ENCODE measurements at regions not wholly inside any gene's neighbourhood (a gene's known extent, or its start where the extent isn't known, plus 50 kb on each side); places are given as distances from the start of the nearest gene placed in this dataset.
"Not testable (repeated sequence)": the region's sequence is repeated elsewhere in the genome, so short reads cannot be mapped to it uniquely, and the experiment has no call there.

DNA sequence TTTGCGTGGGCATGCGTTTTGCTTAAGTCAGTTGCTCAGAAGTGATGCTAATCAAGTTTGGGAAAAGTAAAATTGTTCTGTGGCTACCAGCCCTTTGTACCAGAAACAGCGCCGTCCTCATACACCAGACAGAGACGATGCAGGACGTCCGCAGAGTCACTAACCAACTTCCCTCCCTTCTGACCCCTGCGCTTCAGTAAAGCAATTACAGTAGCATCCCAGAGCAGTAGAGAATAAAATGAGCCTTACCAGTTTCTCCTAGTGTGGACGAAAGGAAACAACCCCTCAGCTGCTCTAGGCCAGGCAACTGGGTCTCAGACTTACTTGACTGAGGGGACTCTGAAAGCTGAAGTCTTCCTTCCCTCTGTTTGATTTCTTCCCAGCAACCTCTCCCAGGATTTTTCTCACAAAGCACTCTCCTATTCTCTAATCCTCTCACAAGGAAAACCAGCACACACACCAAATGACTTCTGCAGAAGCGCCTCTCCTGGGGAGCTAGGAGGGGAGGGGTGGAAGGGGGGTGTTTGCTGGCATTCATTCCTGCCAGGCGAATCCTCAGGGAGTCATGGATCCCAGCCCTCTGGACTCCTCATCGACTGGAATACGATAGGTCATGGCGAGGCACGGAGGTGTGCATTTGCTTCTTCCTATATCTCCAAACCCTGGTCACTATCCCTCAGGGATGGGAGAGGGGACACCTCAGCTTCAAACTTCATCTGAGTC lies 56.0 kb upstream of the MID1 start:
- DNase-seq (ENCODE audit: low read depth in 2 of 2): no peak

DNA sequence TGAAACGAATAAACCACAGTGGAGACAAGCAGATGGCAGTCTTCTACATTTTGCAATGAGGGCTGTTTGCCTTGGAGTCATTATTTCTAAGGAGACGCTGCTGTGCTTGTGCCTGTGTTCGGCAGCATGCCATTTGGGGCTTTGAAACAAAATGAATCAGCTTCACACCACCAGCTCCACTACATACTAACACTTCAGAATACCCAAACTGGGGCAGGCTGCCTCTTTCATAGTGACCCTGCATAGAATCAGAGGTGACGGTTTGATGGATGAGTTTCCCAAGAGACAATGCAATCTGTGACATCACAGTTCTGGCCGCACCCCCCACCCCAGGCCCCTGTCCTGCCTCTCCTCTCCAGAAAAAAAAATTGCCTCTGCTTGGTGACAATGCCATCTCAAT lies 57.1 kb upstream of the MID1 start:
- DNase-seq (ENCODE audit: low read depth in 2 of 2): no peak

DNA sequence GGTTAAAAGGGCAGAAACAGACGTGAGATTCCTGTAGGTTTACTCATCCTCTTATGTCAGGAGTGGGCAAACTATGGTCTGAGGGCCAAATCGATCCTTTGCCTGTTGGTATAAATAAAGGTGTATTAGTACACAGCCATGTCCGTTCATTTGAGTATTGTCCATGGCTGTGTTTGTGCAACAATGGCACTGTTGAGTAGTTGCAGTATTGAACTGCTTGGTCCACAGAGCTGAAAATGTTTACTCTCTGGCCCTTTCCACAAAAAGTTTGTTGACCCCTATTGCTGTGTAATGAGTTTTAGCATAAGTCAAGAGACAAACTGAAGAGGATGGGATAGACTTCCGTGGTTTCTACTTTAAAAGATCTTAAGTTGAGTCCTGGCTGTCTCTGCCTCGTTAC lies 59.0 kb upstream of the MID1 start:
- no peak for DNase-seq (ENCODE audit: low read depth in 2 of 2)

DNA sequence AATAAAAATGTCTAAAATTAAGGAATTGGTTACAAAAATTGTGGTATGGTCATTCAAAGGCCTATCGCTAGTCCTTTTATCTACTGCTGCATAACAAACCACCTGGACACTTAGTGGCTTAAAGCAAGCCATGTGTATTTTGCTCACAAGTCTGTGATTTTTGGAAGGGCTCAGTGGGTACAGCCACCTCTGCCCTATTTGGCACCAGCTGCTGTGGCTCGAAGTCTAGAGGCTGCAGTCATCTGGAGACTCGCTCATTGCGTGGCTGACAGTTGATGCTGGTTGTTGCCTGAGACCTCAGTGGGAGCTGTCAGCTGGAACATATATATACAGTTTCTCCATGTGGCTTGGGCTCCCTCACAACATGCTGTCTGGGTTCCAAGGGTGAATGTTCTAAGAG lies 60.8 kb upstream of the MID1 start:
- no peak for DNase-seq (ENCODE audit: low read depth in 2 of 2)

DNA sequence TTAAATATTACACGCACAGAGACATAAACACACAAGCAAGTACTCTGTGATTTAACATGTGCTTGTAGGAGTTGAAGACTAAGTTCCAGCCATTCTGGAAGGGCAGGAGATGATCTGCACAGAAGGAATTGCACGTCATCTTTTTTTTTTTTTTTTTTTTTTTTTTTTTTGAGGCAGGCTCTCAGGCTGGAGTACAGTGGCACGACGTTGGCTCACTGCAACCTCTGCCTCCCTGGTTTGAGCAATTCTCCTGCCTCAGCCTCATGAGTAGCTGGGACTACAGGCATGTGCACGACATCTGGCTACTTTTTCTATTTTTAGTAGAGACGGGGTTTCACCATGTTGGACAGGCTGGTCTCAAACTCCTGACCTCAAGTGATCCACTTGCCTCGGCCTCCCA lies 63.2 kb upstream of the MID1 start:
- not testable (repeated sequence) for DNase-seq (ENCODE audit: low read depth in 2 of 2)

DNA sequence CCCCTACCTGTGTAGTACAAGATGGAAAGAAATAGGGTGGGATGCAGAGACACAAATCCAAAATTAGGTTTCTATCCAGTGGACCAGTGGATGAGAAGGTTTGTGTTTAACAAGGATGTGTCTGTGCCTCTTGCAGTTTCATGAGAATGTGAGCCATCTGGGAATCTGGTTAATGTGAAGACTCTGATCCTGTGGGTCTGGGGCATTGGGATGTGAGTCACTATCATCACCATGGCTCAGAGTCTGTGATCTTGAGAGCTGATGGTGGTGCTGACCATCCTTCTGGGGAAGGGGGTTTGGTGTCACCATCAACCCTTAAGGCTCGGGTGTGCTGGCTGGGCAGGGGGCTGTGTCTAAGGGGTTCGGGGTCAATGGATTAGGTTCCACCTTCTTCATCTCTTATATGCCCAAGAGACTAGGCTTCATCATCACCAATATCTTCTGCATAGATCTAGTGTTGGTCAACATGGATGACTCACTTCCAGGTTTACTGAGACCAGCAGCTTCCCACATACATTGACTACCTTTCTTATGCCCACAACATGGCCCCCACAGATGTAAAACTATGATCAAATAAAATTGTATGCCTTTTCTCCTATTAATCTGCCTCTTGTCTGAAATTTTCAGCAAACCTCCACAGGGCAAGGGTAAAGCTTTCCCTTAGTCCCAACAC lies 65.7 kb upstream of the MID1 start:
- DNase-seq (ENCODE audit: low read depth in 2 of 2): no peak

DNA sequence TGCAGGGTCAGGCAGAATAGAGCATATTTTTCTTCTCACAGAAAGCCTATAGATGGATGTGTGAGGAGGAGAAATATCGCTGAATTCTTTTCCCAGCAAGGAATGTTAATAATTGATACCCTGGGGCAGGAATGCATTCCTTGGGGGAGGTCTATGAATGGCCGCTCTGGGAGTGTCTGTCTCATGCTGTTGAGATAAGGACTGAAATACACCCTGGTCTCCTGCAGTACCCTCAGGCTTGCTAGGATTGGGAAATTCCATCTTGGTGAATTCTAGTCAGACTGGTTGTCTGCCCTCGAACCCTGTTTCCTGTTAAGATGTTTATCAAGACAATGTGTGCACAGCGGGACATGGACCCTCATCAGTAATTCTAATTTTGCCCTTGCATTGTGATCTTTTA lies 71.4 kb upstream of the MID1 start:
- not testable (repeated sequence) for DNase-seq (ENCODE audit: low read depth in 2 of 2)

DNA sequence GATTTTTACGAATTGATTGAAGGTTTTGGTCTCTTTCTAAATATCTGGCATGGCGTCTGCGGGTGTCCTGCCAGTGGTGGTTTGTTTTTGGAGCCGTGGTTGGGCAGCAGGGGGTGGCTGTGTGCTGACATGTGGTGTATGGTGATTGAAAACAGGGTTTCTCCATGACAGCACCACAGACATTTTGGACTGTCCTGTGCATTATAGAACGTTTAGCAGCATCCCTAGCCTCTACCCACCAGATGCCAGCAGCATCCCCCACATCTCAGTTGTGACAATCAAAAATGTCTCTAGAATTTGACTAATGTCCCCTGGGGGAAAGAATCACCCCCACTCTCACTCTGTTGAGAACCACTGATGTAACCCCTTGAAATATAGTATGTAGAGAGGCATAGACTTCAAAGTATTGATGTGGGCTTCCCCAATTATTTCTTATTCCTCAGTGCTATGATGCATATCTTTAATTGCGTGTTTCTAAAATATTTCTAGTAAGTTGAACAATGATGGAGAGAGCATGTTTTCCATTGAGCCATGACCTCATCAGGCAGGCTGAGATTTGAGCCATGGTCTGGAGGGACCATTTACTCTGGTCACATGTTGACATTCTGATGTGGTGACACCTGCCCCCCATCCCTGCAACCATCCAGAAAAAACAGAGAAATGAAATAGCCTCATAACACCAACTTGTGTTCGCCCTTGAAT lies 77.4 kb upstream of the MID1 start:
- DNase-seq (ENCODE audit: low read depth in 2 of 2): no peak

DNA sequence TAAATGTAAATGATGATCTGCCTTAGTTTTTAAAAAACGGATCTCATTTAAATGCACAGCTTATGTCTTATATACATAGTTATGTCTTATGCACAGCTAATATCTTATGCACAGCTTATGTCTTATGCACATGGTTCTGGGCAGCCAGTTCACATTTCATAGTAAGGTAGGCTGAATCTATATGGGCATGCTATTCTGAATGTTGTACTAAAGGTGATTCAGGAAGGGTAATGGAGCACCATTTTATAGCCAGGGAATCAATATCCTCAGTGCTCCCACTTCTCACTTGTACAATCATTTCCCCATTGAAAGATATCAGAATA lies 77.9 kb upstream of the MID1 start:
- no peak for DNase-seq (ENCODE audit: low read depth in 2 of 2)

DNA sequence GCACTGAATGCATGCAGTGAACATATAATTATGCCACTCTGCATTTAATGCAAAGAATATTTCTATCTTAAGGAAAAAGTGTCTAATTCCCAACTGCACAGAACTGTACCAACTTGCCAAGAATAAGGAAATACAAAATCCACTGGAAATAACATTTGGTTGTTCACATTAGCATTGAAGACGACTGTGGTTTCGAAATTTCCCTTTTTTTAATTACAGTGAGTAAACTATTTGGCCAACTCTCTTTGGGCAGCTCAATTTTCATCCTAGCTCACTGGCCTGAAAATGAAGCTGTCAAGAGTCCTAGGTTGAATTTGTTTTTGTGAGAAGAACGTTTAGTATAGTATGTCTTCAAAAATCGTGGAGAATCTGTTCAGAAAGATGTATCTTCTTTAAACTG lies 81.6 kb upstream of the MID1 start:
- no peak for DNase-seq (ENCODE audit: low read depth in 2 of 2)

DNA sequence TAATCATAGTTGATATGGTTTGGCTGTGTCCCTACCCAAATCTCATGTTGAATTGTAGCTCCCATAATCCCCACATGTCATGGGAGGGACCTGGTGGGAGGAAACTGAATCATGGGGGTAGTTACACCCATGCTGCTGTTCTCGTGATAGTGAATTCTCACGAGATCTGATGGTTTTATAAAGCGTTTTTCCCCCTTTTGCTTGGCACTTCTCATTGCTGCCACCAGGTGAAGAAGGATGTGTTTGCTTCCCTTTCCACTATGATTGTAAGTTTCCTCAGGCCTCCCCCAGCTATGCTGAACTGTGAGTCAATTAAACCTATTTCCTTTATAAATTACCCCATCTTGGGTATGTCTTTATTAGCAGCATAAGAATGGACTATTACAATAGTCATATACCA lies 86.0 kb upstream of the MID1 start:
- DNase-seq (ENCODE audit: low read depth in 2 of 2): not testable (repeated sequence)

DNA sequence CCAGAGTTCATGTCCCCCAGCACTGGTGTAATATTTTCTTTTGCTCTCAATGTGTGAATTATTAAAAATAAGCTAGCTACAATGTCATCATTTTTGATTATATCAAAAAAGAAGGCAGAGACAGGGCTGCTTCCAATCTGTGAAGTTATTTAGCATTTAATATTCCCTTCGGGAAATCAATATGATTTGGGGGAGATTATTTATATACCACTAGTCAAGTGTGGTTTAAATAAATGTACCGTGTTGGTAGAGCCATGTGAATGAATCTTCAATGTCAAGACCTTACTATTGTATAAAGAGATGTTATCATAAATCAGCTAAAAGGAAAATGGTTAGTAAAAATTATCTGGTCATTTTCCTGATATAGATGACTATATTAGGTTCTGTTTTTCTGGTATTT lies 87.4 kb upstream of the MID1 start:
- DNase-seq (ENCODE audit: low read depth in 2 of 2): no peak

DNA sequence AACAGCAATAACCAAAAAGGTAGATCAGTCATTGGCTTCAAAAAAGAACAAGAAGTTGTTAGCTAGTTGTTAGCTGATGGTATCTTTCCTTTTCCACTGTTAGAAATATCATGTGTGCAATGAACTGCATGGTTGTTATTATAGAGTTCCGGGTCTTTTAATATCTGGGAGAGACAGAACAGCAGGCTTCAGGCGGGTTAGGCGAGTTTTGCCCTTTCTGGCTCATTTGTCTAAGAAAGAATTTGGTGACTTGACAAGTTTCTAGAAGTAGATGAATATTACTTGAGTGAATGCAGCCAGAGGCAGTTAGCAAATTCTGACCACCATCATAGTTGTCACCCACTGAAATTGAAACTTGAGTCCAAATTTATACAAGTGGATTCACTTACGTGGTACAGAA lies 88.9 kb upstream of the MID1 start:
- no peak for DNase-seq (ENCODE audit: low read depth in 2 of 2)

DNA sequence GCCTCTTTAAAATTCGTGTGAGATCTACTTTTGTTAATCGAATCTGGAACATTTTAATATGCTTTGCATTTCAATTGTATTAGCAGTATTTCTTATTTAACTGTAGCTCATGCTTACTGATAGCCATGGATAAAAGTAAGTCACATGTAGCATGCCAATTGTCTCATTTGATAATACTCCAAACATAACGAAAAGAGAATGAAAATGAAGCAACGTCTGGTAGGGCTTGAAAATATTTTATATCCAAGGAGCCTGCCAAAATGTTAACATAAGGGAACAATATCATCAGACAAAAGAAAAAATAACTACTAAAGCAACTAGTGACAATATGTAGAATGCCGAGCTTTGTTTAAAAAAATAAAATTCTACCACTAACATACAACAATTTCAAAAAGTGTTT lies 94.1 kb upstream of the MID1 start:
- no peak for DNase-seq (ENCODE audit: low read depth in 2 of 2)

DNA sequence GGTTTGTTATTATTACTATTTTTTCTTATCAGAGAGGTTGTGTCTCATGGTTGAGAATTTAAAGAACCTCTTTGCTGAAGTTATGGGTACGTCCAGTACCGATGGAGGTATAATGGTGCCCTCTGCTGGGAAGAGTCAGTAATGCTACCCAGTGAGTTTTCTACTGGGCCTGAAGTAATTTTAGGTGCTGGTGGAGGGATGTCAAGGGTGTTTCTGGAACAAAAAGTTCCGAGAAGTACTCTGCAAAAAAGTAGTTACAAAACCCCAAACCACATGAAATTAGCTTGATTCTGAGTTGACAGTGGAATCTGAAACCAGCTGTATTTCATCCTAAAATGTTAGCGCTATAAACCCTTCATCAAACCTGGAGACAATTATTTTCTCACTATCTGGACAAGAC lies 102.5 kb upstream of the MID1 start:
- peak in 1 of 2 donors; percentile 10 for DNase-seq (ENCODE audit: low read depth in 2 of 2)

DNA sequence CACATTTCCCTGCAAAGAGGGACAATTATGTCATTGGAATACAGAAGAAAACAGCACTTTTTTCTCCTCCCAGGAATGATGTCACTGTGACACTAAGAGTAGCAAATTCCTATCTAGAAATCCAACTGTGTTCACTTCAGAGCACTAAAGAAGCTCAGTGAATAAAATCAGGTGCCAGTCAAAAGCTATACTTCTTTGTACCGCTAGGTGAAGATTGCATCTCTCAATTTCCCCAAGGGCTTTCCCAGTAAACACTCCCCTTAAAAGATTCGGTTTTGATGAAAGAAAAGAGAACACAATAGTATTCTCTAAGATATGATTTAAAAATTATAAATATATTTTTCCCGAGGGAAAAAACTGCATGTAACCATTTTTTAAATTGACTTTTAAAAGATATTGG lies 104.7 kb upstream of the MID1 start:
- DNase-seq (ENCODE audit: low read depth in 2 of 2): no peak

DNA sequence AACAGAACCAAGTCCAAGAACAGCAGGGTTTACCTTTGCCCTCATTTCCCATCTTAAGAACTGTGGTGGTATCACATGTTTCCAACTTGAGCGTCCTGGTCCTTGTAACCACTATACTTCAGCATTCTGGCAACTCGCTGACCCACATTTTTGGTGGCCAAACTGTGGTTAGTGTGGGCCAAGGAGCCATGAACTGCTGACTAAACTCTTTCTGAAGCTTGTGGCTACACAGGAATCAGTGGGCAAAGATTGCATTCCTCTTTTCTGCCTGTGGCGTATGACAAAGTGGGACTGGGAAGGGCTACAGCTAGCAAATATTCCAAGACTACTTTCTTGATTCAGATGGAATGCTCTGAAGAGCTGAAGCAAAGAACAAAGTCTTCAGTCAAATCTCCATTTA lies 106.3 kb upstream of the MID1 start:
- no peak for DNase-seq (ENCODE audit: low read depth in 2 of 2)

DNA sequence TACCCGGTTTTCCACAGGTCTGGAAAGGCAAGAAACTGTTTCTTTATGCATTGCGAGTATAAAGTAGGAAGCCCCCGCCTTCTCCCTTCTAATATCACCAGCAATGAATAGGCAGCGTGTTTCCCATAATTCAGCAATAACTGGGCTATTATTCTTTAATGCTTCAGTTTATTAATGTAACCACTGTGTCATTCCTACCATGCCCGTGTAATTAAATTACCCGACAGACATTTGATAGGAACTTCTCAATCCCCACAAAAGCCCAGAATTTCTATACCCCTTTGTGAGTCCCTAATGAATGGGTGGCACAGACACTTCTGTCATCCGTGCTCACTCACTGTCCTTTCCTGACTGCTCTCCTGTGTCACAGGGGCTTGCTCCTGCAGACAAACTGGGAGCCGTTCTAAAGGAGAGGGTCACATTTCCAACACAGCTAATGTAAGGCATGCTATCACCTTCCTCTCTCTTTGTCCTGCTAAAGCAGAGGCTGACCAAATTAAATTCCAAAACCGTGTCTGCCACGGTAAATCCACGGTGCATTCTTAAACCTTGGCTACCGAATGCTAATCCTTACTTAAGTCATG lies 108.5 kb upstream of the MID1 start:
- no peak for DNase-seq (ENCODE audit: low read depth in 2 of 2)

DNA sequence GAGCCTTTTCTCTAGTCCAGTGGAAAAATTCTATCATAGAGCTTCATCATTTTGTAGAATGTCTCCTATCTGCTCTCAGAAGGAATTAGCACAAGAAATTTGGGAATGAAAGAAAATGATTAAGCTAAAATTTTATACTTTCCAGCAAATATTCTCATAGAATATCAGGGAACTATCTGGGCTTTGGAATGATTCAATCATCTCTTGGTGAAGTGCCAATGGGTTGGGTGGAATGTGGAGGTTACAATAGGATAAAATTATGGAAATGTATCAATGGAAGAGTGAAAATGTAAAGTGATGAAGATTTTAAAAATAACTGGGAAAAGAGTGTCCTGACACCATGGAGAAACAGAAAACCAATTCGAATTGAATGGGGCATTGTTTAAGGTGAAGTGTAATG lies 119.0 kb upstream of the MID1 start:
- no peak for DNase-seq (ENCODE audit: low read depth in 2 of 2)

DNA sequence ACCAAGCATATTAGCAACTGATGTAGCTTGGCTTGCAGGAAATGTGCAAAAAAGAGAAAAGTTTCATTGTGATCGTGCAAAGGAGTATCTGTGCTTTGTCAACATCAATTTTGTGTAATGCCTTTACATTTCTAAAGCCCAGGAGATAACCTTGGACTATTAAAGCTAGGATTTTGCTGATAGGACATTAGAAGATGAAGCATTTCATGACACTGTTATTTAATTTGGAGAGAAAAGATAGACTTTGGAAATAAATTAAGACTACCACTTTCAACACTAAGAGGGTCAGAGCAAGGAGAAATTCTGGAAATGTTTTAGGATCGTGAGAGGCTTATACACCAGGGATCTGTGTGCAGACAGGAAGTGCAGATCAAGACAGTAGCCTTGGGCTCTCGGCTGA lies 120.6 kb upstream of the MID1 start:
- DNase-seq (ENCODE audit: low read depth in 2 of 2): no peak

DNA sequence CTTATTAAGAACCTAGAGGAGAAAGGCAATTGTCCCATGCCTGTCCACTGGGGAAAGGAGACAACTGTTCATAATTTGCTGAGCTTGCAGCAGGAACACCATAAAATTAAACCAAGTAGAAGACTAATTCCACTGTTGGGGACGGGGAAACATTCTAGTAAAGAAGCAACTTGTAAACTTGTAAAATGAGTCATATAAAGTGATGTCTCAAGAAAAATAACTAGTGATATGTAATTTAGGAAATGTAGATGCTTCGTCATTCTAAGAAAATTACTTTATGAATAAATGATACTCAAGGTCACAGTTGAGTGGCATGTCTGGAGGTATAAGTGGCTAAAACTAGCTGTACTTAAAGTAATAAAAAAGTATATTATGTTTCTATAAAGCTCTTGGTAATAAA lies 121.2 kb upstream of the MID1 start:
- DNase-seq (ENCODE audit: low read depth in 2 of 2): no peak

DNA sequence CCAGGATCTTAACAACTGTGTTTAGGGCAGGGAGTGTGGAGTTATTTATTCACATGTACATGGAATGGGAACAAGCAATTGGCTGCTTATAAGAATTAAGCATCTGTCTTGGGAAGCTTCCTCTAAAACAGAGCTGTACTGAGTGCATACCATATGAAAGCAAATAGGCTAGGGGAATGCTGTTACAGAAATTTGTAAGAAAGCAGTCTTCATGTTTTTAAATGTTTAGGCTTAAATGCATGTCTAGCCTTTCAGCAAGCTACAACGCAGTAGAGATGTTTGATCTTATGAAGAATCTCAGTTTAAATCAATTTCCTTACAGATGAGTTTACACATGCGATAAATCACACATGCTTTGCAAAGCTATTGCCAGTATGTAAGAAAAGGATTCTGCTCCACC lies 123.1 kb upstream of the MID1 start:
- DNase-seq (ENCODE audit: low read depth in 2 of 2): no peak

DNA sequence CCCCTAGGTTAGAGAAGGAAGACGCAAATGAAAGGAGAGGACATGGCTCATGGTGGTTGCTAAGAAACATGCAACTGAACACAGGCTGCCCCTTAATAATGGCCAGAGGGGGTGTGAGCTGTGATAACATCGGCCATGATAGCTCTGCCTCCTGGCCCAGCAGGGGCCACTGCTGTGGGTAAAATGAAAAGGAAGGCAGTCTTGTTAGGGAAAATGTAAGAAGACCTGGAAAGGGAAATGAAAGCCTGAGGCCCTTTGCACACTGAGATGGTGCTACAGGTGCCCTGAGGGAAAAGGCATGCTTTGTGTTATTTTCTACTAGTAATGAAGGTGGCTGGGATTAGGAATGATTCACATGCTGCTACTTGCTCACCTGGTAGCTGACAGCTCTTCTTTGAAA lies 123.6 kb upstream of the MID1 start:
- no peak for DNase-seq (ENCODE audit: low read depth in 2 of 2)
